ENCODE measurements at regions not wholly inside any gene's neighbourhood (a gene's known extent, or its start where the extent isn't known, plus 50 kb on each side); places are given as distances from the start of the nearest gene placed in this dataset.

DNA sequence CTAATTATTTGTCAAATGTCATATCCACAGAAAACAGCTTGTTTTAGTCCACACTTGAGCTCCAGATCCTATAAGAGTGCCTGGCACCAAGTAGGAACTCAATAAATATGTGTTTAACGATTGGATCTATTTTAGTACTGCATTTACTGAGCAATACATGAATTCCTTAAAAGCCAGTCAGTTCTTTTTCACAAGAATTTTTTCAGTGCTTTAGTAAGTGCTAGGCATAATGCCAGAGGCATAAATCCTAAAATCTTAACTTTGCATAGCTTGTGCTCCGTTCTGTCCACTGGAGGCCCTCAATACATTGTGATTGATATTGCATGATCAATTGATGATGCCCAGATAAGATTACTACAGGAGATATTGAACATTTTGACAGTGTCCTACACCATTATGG is 67.3 kb upstream of the PCSK5 start:
- WGBS (ENCODE audit: missing lambda C conversion rate): 0% methylated on average over 2 of the region's 2 CpGs
- TF ChIP-seq CBX2 (IDR thresholded peaks at IDR 0.05; ENCODE audit: borderline replicate concordance, low read depth) (no peak), TFCP2L1 (CRISPR knock-in tag; IDR thresholded peaks at IDR 0.05) (no peak), HOXB13 (CRISPR knock-in tag; IDR thresholded peaks at IDR 0.05; ENCODE audit: low read depth) (no peak)
- TF ChIP-seq, protein P1, sequence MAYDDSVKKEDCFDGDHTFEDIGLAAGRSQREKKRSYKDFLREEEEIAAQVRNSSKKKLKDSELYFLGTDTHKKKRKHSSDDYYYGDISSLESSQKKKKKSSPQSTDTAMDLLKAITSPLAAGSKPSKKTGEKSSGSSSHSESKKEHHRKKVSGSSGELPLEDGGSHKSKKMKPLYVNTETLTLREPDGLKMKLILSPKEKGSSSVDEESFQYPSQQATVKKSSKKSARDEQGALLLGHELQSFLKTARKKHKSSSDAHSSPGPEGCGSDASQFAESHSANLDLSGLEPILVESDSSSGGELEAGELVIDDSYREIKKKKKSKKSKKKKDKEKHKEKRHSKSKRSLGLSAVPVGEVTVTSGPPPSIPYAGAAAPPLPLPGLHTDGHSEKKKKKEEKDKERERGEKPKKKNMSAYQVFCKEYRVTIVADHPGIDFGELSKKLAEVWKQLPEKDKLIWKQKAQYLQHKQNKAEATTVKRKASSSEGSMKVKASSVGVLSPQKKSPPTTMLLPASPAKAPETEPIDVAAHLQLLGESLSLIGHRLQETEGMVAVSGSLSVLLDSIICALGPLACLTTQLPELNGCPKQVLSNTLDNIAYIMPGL (CRISPR knock-in tag; IDR thresholded peaks at IDR 0.05; ENCODE audit: borderline replicate concordance): no peak
- Histone ChIP-seq H3K4me3 (no peak overlapping the region), H3K9me3 (no peaks in the 10 kb centered on the region), H3K4me2 (no peak overlapping the region), H3K27ac (no peak overlapping the region), H3K4me1 (no peaks in the 10 kb centered on the region)
- FAIRE-seq (no peak), DNase-seq (ENCODE audit: low read depth in 1 of 2, low spot score in 1 of 2) (no peak), ATAC-seq (no peak)
- ChIA-PET CTCF (no interaction called here), POLR2A (no interaction called here)

DNA sequence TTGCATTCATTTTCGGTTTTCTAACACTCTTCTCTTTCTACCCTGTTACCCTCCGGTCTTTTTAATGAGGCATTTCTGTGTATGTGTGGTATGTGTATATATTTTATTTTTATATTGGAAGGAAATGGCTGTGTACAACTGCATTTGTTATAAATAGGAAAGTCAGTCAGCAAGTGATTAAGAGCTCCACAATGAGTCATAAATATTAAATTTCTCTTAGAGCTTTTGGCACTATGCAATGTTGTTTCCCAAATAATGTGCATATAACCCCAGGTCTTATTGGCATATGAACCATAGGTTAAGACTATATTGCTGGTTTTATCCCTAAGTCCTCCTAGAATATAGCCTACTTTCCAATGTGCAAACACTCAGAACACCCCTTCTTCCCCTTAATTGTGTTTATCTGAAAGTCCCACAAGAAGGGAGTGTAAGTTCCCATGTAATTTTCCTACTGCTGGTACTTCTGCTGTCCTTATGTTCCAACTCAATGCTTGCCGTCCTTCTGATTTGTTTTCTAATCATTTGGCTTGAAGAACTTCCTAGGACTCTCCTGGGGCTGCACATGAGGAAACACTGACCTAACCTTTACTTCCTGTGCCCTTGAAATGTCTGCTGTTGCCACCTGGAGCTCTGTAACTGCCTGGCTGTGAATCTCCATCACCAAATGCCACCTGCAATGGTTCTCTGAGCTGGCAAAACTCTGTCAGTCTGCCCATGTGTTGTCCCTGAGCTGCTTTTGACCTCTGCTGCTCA is 65.5 kb upstream of the PCSK5 start:
- no peak for ATAC-seq
- TF ChIP-seq EP300 (IDR thresholded peaks at IDR 0.05) (no peak), TFCP2L1 (CRISPR knock-in tag; IDR thresholded peaks at IDR 0.05) (no peak), RFX5 (IDR thresholded peaks at IDR 0.05) (no peak), GATA3 (IDR thresholded peaks at IDR 0.05; ENCODE audit: borderline replicate concordance) (no peak), RCOR1 (IDR thresholded peaks at IDR 0.05; ENCODE audit: low read depth, low read length) (no peak), RARB (CRISPR knock-in tag; IDR thresholded peaks at IDR 0.05) (no peak), PHF8 (IDR thresholded peaks at IDR 0.05; ENCODE audit: borderline replicate concordance, low read depth) (no peak), CBX2 (IDR thresholded peaks at IDR 0.05; ENCODE audit: borderline replicate concordance, low read depth) (no peak), TP53 (CRISPR knock-in tag; IDR thresholded peaks at IDR 0.05) (no peak), JUNB (IDR thresholded peaks at IDR 0.05) (no peak), CHD2 (IDR thresholded peaks at IDR 0.05; ENCODE audit: low read length, partially characterized antibody) (no peak), ZC3H11A (IDR thresholded peaks at IDR 0.05) (no peak), ZFP36 (IDR thresholded peaks at IDR 0.05; ENCODE audit: borderline replicate concordance, partially characterized antibody) (no peak), EHMT2 (IDR thresholded peaks at IDR 0.05; ENCODE audit: low read depth) (no peak), ZSCAN20 (CRISPR knock-in tag; IDR thresholded peaks at IDR 0.05) (no peak), ZNF302 (CRISPR knock-in tag; IDR thresholded peaks at IDR 0.05) (no peak), CEBPB (IDR thresholded peaks at IDR 0.05) (no peak), EHF (CRISPR knock-in tag; IDR thresholded peaks at IDR 0.05) (no peak)
- TF ChIP-seq, protein P1 (CRISPR knock-in tag; IDR thresholded peaks at IDR 0.05; ENCODE audit: borderline replicate concordance): no peak
- TF ChIP-seq, protein P2, sequence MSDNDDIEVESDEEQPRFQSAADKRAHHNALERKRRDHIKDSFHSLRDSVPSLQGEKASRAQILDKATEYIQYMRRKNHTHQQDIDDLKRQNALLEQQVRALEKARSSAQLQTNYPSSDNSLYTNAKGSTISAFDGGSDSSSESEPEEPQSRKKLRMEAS (IDR thresholded peaks at IDR 0.05): no peak
- no peak for FAIRE-seq
- no peak overlapping the region for H3K4me3 ChIP-seq
- no peak overlapping the region for H3K27ac ChIP-seq
- DNase-seq (ENCODE audit: low read depth in 1 of 2, low spot score in 1 of 2): no peak
- no peak overlapping the region for H3K4me2 ChIP-seq
- no peaks in the 10 kb centered on the region for H3K9me3 ChIP-seq
- POLR2A ChIA-PET: no interaction called here
- CTCF ChIA-PET: no interaction called here
- no peaks in the 10 kb centered on the region for H3K4me1 ChIP-seq
- WGBS (ENCODE audit: missing lambda C conversion rate): 2% methylated on average over 3 of the region's 3 CpGs
